ENCODE measurements at regions not wholly inside any gene's neighbourhood (a gene's known extent, or its start where the extent isn't known, plus 50 kb on each side); places are given as distances from the start of the nearest gene placed in this dataset.
A peak's percentile ranks its signal among the peaks of the same experiment; 100 is the strongest.
"Not testable (repeated sequence)": the region's sequence is repeated elsewhere in the genome, so short reads cannot be mapped to it uniquely, and the experiment has no call there.

DNA sequence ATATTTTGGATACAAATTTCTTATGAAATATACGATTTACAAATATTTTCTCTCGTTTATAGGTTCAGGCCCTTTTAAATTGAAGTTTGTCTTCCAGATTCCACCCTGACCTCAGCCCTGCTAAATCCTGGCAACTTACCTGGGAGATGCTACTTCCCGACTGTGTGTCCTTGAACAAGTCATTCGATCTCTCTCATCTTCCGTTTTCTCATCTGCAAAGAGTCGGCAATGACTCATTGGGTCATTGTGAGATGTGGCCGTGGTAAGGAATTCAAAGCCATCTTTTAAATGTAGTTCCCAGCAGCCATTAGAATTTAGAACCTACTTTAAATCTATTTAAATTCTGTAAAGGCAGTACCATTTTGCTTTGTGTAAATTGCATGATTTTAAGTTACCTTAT, 72.5 kb downstream of the LHX2 start:
- no peak for DNase-seq (ENCODE audit: low spot score)

GRCh38 chr9:124087226-124087625, 75.7 kb downstream of the LHX2 start:
- DNase-seq (ENCODE audit: low spot score) = no peak

GRCh38 chr9:124088476-124088837, 76.9 kb downstream of the LHX2 start:
- DNase-seq (ENCODE audit: low spot score) = no peak

GRCh38 chr9:124089631-124090488, 78.3 kb downstream of the LHX2 start:
- DNase-seq (ENCODE audit: low spot score) = not testable (repeated sequence)

DNA sequence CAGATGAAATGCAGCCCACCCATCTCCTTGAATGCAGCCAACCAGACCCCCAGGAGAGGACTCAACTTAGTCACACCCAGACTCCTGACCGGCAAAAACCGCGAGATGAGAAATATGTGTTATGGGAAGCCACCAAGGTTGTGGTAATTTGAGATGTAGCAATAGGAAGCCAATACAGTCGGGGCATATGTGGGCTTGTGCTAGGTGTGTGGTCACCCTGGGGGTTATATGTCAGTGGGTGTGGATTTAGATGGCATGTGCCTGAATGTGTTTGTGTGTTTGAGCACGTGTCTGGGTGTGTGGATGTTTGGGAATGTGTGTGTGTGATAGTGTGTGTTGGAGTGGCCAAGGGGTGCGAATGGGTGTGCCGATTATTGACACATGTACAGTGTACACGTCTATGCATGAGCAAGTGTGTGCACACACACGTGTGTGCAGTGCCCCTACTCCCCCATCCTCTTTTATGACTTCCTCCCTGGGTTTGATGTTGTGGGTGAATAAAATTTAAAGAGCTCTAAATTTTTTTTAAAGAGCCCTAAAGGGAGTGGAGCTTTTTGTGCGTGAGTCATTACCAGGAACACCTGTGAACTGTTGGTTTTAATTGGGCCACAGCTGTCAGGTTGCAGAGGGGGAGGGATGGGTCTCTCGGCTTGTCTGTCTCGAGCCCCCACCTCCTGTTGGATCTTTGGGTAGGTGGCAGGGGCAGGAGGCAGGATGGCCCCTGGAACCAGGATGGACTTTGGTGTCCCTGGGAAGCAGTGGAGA, 86.8 kb downstream of the LHX2 start:
- DNase-seq (ENCODE audit: low spot score) = no peak

DNA sequence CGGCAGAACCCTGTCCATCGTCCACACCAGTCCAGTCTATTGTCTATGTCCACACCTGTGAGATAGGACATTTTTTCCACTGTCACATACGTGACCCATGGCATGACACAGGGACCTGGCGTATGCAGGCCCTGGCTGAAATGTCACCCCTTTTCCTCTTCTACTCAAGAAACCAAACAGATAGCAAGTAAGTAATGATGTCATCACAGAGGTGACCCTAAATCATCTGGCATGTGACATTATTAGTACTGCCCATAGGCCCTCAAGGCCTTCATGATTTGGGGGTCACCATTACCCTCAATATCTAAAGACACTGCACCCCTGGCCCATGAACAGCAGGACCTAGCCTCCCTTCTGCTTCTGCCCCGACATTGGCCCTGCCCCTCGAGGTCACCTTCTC, 88.3 kb downstream of the LHX2 start:
- DNase-seq (ENCODE audit: low spot score) = no peak

GRCh38 chr9:124101215-124101968, 89.8 kb downstream of the LHX2 start:
- no peak for DNase-seq (ENCODE audit: low spot score)

DNA sequence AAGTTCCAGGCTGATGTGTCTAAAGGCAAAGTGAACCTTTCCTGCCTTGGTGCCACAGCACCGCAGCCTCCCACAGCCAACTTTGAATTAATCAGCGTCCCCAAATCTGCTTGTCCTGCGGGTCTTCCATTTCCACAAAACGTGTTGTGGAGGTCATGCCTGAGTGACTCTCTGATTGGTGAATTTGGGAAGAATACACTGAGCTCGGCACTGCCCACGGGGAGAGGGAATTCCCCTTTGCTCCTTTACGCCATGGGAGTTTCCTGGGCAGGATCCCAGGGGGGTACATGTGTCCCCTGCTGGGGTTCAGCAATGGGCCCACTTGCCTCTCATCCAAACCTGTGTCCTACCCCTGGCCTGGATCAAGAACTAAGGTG, 90.4 kb downstream of the LHX2 start:
- DNase-seq (ENCODE audit: low spot score) = no peak

- no peak for DNase-seq (ENCODE audit: low spot score)
These were observed 90.8 kb downstream of the LHX2 start for GRCh38 chr9:124102363-124102762.

GRCh38 chr9:124105266-124105665, 93.7 kb downstream of the LHX2 start:
- no peak for DNase-seq (ENCODE audit: low spot score)

GRCh38 chr9:124108216-124108615, 96.6 kb downstream of the LHX2 start:
- DNase-seq (ENCODE audit: low spot score) = no peak

DNA sequence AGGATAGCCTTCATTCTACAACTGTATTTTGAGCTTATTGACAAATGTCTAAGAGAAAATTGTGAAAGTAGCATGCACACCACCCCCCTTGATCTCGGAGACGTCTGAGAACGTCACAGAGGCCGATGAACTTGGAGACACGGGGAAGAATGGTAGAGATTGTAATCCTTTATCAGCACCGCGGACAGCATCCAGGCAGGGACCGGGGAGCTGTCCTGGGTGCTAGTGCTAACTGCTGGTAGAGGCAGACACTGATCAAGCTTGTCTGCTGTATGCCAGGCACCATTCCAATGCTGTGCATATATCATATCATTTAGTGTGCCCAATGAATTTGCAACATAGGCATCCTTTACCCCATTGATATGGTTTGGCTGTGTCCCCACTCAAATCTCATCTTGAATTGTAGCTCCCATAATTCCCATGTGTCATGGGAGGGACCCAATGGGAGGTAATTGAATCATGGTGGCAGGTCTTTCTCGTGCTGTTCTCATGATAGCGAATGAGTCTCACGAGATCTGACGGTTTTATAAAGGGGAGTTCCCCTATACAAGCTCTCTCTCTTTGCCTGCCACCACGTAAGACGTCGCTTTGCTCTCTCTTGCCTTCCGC, 98.8 kb downstream of the LHX2 start:
- DNase-seq (ENCODE audit: low spot score) = peak; percentile 48

GRCh38 chr9:124116683-124117363, 105.3 kb downstream of the LHX2 start:
- DNase-seq (ENCODE audit: low spot score) = no peak

GRCh38 chr9:124118894-124119293, 107.3 kb downstream of the LHX2 start:
- no peak for DNase-seq (ENCODE audit: low spot score)

- no peak for DNase-seq (ENCODE audit: low spot score)
These were observed 108.7 kb downstream of the LHX2 start for GRCh38 chr9:124120272-124120671.

GRCh38 chr9:124121725-124122124, 110.2 kb downstream of the LHX2 start:
- no peak for DNase-seq (ENCODE audit: low spot score)

DNA sequence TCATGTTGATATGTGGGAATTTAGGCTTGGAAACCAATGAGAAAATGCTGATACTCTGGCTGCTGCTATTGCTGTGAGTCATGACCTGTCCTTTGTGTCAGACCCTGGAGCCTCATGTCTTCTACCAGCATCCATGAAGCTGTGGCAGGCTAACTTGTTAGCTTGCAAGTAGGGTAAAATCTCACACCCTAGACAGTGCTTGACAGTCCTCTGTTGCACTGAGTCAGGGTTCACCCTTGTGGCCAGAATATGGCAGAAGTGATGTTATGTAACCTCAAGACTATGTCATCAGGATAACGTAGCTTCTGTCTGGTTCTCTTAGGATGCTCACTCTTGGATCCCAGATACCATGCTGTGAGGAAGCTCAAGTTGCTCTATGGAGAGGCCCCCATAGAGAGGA, 110.8 kb downstream of the LHX2 start:
- DNase-seq (ENCODE audit: low spot score) = no peak

DNA sequence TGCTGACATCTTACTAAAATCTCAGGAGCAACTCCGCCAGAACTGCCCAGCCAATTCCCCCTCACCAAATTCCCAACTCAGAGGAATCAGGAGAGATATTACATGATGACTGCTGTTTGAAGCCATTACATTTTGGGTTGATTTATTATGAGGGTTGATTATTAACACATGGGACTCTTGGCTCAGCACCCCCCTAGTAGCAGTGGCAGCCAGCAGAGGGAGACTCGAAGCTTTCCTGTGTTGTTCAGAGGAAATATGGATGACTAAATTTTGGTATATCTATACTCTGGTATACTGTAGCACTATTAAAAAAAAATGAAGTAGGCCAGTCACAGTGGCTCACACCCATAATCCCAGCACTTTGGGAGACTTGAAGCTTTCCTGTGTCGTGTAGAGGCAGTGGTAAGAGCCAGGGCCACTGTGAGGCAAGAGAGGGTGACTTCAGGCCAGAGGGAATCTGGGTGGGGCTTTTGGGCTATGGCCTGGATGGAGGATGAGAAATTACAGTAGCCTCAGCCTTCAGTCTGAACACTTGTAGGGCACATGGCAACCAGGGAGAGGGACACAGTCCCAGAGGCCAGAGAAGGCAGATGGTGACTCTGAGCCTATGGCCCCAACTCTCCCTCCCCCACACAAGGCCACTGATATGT, 111.4 kb downstream of the LHX2 start:
- DNase-seq (ENCODE audit: low spot score) = peak; percentile 53

GRCh38 chr9:124123621-124124020, 112.1 kb downstream of the LHX2 start:
- not testable (repeated sequence) for DNase-seq (ENCODE audit: low spot score)

GRCh38 chr9:124124729-124125650, 113.4 kb downstream of the LHX2 start:
- no peak for DNase-seq (ENCODE audit: low spot score)

All from germinal center (tissue), 1 donor.